ENCODE measurements at regions not wholly inside any gene's neighbourhood (a gene's known extent, or its start where the extent isn't known, plus 50 kb on each side); places are given as distances from the start of the nearest gene placed in this dataset.

GRCh38 chr17:74059479-74060240, 143.8 kb upstream of the RPL38 start:
- no peaks in the 10 kb centered on the region for H3K9me3 ChIP-seq (ENCODE audit: control insufficient read depth, low read length)
- H3K4me1 ChIP-seq (ENCODE audit: control insufficient read depth, insufficient read depth, low read length) = no peaks in the 10 kb centered on the region
- H3K4me3 ChIP-seq (ENCODE audit: low read length) = no peak overlapping the region
- H3K27me3 ChIP-seq (ENCODE audit: control insufficient read depth, insufficient read depth, low read length) = peaks cover 6% of the 10 kb centered on the region
- H3K9ac ChIP-seq (ENCODE audit: low read length) = no peak overlapping the region
- no peaks in the 10 kb centered on the region for H3K36me3 ChIP-seq (ENCODE audit: control insufficient read depth, insufficient read depth, low read length)

- H3K4me3 ChIP-seq (ENCODE audit: low read length) = no peak overlapping the region
- no peaks in the 10 kb centered on the region for H3K9me3 ChIP-seq (ENCODE audit: control insufficient read depth, low read length)
- H3K9ac ChIP-seq (ENCODE audit: low read length) = no peak overlapping the region
- no peaks in the 10 kb centered on the region for H3K27me3 ChIP-seq (ENCODE audit: control insufficient read depth, insufficient read depth, low read length)
- no peaks in the 10 kb centered on the region for H3K36me3 ChIP-seq (ENCODE audit: control insufficient read depth, insufficient read depth, low read length)
- H3K4me1 ChIP-seq (ENCODE audit: control insufficient read depth, insufficient read depth, low read length) = no peaks in the 10 kb centered on the region
These were observed 141.7 kb upstream of the RPL38 start for GRCh38 chr17:74061758-74062157.

- no peaks in the 10 kb centered on the region for H3K27me3 ChIP-seq (ENCODE audit: control insufficient read depth, insufficient read depth, low read length)
These were observed 141.2 kb upstream of the RPL38 start for GRCh38 chr17:74062234-74062633.

GRCh38 chr17:74063439-74063838, 140.0 kb upstream of the RPL38 start:
- Histone ChIP-seq H3K4me1 (ENCODE audit: control insufficient read depth, insufficient read depth, low read length) (no peaks in the 10 kb centered on the region), H3K36me3 (ENCODE audit: control insufficient read depth, insufficient read depth, low read length) (no peaks in the 10 kb centered on the region), H3K27me3 (ENCODE audit: control insufficient read depth, insufficient read depth, low read length) (no peaks in the 10 kb centered on the region), H3K4me3 (ENCODE audit: low read length) (no peak overlapping the region), H3K9ac (ENCODE audit: low read length) (no peak overlapping the region), H3K9me3 (ENCODE audit: control insufficient read depth, low read length) (no peaks in the 10 kb centered on the region)

More at GRCh38 chr17:74062234-74062633, 141.2 kb upstream of the RPL38 start:
- H3K9me3 ChIP-seq (ENCODE audit: control insufficient read depth, low read length) = no peaks in the 10 kb centered on the region
- no peaks in the 10 kb centered on the region for H3K4me1 ChIP-seq (ENCODE audit: control insufficient read depth, insufficient read depth, low read length)
- H3K4me3 ChIP-seq (ENCODE audit: low read length) = no peak overlapping the region
- H3K36me3 ChIP-seq (ENCODE audit: control insufficient read depth, insufficient read depth, low read length) = no peaks in the 10 kb centered on the region
- no peak overlapping the region for H3K9ac ChIP-seq (ENCODE audit: low read length)

GRCh38 chr17:74070374-74070773, 133.1 kb upstream of the RPL38 start:
- Histone ChIP-seq H3K4me3 (ENCODE audit: low read length) (no peak overlapping the region), H3K9me3 (ENCODE audit: control insufficient read depth, low read length) (no peaks in the 10 kb centered on the region), H3K9ac (ENCODE audit: low read length) (no peak overlapping the region), H3K27me3 (ENCODE audit: control insufficient read depth, insufficient read depth, low read length) (no peaks in the 10 kb centered on the region), H3K4me1 (ENCODE audit: control insufficient read depth, insufficient read depth, low read length) (no peaks in the 10 kb centered on the region), H3K36me3 (ENCODE audit: control insufficient read depth, insufficient read depth, low read length) (no peaks in the 10 kb centered on the region)

GRCh38 chr17:74070998-74071679, 132.3 kb upstream of the RPL38 start:
- no peaks in the 10 kb centered on the region for H3K36me3 ChIP-seq (ENCODE audit: control insufficient read depth, insufficient read depth, low read length)
- no peaks in the 10 kb centered on the region for H3K9me3 ChIP-seq (ENCODE audit: control insufficient read depth, low read length)
- no peaks in the 10 kb centered on the region for H3K4me1 ChIP-seq (ENCODE audit: control insufficient read depth, insufficient read depth, low read length)
- H3K4me3 ChIP-seq (ENCODE audit: low read length) = no peak overlapping the region
- H3K9ac ChIP-seq (ENCODE audit: low read length) = no peak overlapping the region
- no peaks in the 10 kb centered on the region for H3K27me3 ChIP-seq (ENCODE audit: control insufficient read depth, insufficient read depth, low read length)

- Histone ChIP-seq H3K4me1 (ENCODE audit: control insufficient read depth, insufficient read depth, low read length) (no peaks in the 10 kb centered on the region), H3K9ac (ENCODE audit: low read length) (no peak overlapping the region), H3K27me3 (ENCODE audit: control insufficient read depth, insufficient read depth, low read length) (no peaks in the 10 kb centered on the region), H3K9me3 (ENCODE audit: control insufficient read depth, low read length) (no peaks in the 10 kb centered on the region), H3K4me3 (ENCODE audit: low read length) (no peak overlapping the region), H3K36me3 (ENCODE audit: control insufficient read depth, insufficient read depth, low read length) (no peaks in the 10 kb centered on the region)
These were observed 131.1 kb upstream of the RPL38 start for GRCh38 chr17:74072340-74072739.

- Histone ChIP-seq H3K9me3 (ENCODE audit: control insufficient read depth, low read length) (no peaks in the 10 kb centered on the region), H3K9ac (ENCODE audit: low read length) (no peak overlapping the region), H3K4me3 (ENCODE audit: low read length) (no peak overlapping the region), H3K36me3 (ENCODE audit: control insufficient read depth, insufficient read depth, low read length) (no peaks in the 10 kb centered on the region), H3K4me1 (ENCODE audit: control insufficient read depth, insufficient read depth, low read length) (no peaks in the 10 kb centered on the region), H3K27me3 (ENCODE audit: control insufficient read depth, insufficient read depth, low read length) (peaks cover 4% of the 10 kb centered on the region)
These were observed 127.0 kb upstream of the RPL38 start for GRCh38 chr17:74076446-74076845.

GRCh38 chr17:74077231-74077630, 126.2 kb upstream of the RPL38 start:
- Histone ChIP-seq H3K27me3 (ENCODE audit: control insufficient read depth, insufficient read depth, low read length) (peaks cover 4% of the 10 kb centered on the region), H3K36me3 (ENCODE audit: control insufficient read depth, insufficient read depth, low read length) (no peaks in the 10 kb centered on the region), H3K9me3 (ENCODE audit: control insufficient read depth, low read length) (no peaks in the 10 kb centered on the region), H3K4me3 (ENCODE audit: low read length) (no peak overlapping the region), H3K4me1 (ENCODE audit: control insufficient read depth, insufficient read depth, low read length) (no peaks in the 10 kb centered on the region), H3K9ac (ENCODE audit: low read length) (no peak overlapping the region)

GRCh38 chr17:74078363-74078941, 125.0 kb upstream of the RPL38 start:
- H3K4me3 ChIP-seq (ENCODE audit: low read length) = no peak overlapping the region
- no peaks in the 10 kb centered on the region for H3K9me3 ChIP-seq (ENCODE audit: control insufficient read depth, low read length)
- H3K36me3 ChIP-seq (ENCODE audit: control insufficient read depth, insufficient read depth, low read length) = no peaks in the 10 kb centered on the region
- no peak overlapping the region for H3K9ac ChIP-seq (ENCODE audit: low read length)
- no peaks in the 10 kb centered on the region for H3K4me1 ChIP-seq (ENCODE audit: control insufficient read depth, insufficient read depth, low read length)
- H3K27me3 ChIP-seq (ENCODE audit: control insufficient read depth, insufficient read depth, low read length) = peaks cover 13% of the 10 kb centered on the region

- Histone ChIP-seq H3K9me3 (ENCODE audit: control insufficient read depth, low read length) (no peaks in the 10 kb centered on the region), H3K4me1 (ENCODE audit: control insufficient read depth, insufficient read depth, low read length) (no peaks in the 10 kb centered on the region), H3K9ac (ENCODE audit: low read length) (no peak overlapping the region), H3K4me3 (ENCODE audit: low read length) (no peak overlapping the region), H3K27me3 (ENCODE audit: control insufficient read depth, insufficient read depth, low read length) (peaks cover 13% of the 10 kb centered on the region), H3K36me3 (ENCODE audit: control insufficient read depth, insufficient read depth, low read length) (no peaks in the 10 kb centered on the region)
These were observed 123.8 kb upstream of the RPL38 start for GRCh38 chr17:74079537-74080300.
